Neural progenitor cell (in vitro differentiated cells): ENCODE measurements at regions not wholly inside any gene's neighbourhood (a gene's known extent, or its start where the extent isn't known, plus 50 kb on each side); places are given as distances from the start of the nearest gene placed in this dataset.

Experiments
- DNase-seq: peaks from one replicate; pipeline ENCODE4 v3.0.0-alpha.2; 2016; ENCODE audit warnings: low spot score
- H2AFZ ChIP-seq: fragments of 200-600 bp; sonication (generic); replicated peaks from 2 replicates; pipeline ENCODE4 v1.6.1; 2016; ENCODE audit warnings: antibody characterized with exemption
- H3F3A ChIP-seq: fragments of 200-600 bp; sonication (generic); 2 replicates; pipeline ENCODE4 v1.6.1; 2016; ENCODE audit warnings: antibody characterized with exemption, low read depth
- H3K27ac ChIP-seq: fragments of 200-600 bp; sonication (generic); 2 replicates; pipeline ENCODE4 v1.5.1; 2016; ENCODE audit warnings: mild to moderate bottlenecking
- H3K27me3 ChIP-seq: fragments of 200-600 bp; sonication (generic); 2 replicates; pipeline ENCODE4 v1.6.1; 2016; ENCODE audit warnings: mild to moderate bottlenecking, moderate library complexity
- H3K36me3 ChIP-seq: fragments of 200-600 bp; sonication (generic); 2 replicates; pipeline ENCODE4 v1.5.1; 2016
- H3K4me1 ChIP-seq: fragments of 200-600 bp; sonication (generic); 2 replicates; pipeline ENCODE4 v1.6.1; 2016; ENCODE audit warnings: mixed run types
- H3K4me2 ChIP-seq: fragments of 200-600 bp; sonication (generic); 2 replicates; pipeline ENCODE4 v1.6.1; 2016
- H3K4me3 ChIP-seq: fragments of 200-600 bp; sonication (generic); 2 replicates; pipeline ENCODE4 v1.5.1; 2016
- H3K79me2 ChIP-seq: fragments of 200-600 bp; sonication (generic); 2 replicates; pipeline ENCODE4 v1.6.1; 2016; ENCODE audit warnings: low read depth
- H3K9ac ChIP-seq: fragments of 200-600 bp; sonication (generic); 2 replicates; pipeline ENCODE4 v1.6.1; 2016
- H3K9me3 ChIP-seq: fragments of 200-600 bp; sonication (generic); 2 replicates; pipeline ENCODE4 v1.5.1; 2016; ENCODE audit warnings: low read depth
- H4K20me1 ChIP-seq: fragments of 200-600 bp; sonication (generic); 2 replicates; pipeline ENCODE4 v1.6.1; 2016; ENCODE audit warnings: low read depth
- H3K27ac Mint-ChIP-seq: 3 replicates; pipeline ENCODE4 v1.8.0; 2021; ENCODE audit warnings: mixed read lengths
- H3K27me3 Mint-ChIP-seq: 2 replicates; pipeline ENCODE4 v1.8.0; 2022; ENCODE audit warnings: low read depth, mild to moderate bottlenecking, inconsistent platforms, moderate library complexity, mixed read lengths; ENCODE audit not compliant: insufficient read depth
- H3K36me3 Mint-ChIP-seq: 3 replicates; pipeline ENCODE4 v1.8.0; 2021; ENCODE audit warnings: mixed read lengths
- H3K4me1 Mint-ChIP-seq: 3 replicates; pipeline ENCODE4 v1.8.0; 2021; ENCODE audit warnings: mixed read lengths
- H3K4me3 Mint-ChIP-seq: 3 replicates; pipeline ENCODE4 v1.8.0; 2021; ENCODE audit warnings: mild to moderate bottlenecking, moderate library complexity, mixed read lengths
- H3K9me3 Mint-ChIP-seq: 3 replicates; pipeline ENCODE4 v1.8.0; 2020; ENCODE audit warnings: mixed read lengths
- EZH2 ChIP-seq: fragments of 200-600 bp; sonication (generic); IDR thresholded peaks from 2 replicates; pipeline ENCODE4 v1.6.1; 2017; ENCODE audit warnings: antibody characterized with exemption, mild to moderate bottlenecking, moderate library complexity
- EZH2phosphoT487 ChIP-seq: fragments of 200-600 bp; sonication (generic); IDR thresholded peaks from 2 replicates; pipeline ENCODE4 v1.6.1; 2017; ENCODE audit warnings: antibody characterized with exemption
- TF ChIP-seq, protein P1 (sequence below): fragments of 200-600 bp; sonication (generic); IDR thresholded peaks from 2 replicates; pipeline ENCODE4 v1.5.1; 2017; ENCODE audit warnings: antibody characterized with exemption, mild to moderate bottlenecking

DNA sequence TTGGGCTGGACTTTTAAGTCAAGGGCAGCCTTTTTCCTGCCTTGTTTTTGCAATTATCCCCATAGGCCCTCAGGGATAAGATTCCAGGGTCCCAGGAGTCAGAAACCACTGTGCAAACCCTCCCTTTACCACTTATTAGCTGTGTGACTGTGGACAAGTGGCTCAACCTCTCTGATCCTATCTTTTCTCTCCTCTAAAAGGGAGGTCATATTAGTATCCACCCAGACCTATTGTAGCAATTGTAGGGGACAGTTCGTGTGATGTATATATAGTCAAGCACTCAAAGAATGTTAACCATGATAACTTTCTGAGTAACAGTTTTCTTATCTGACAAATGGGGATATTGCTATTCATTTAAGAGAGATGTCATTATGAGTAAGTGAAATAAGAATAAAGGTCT lies 68.2 kb downstream of the IRX5 start:
- no peaks in the 10 kb centered on the region for H3K9me3 ChIP-seq
- no peak overlapping the region for H2AFZ ChIP-seq
- no peaks in the 10 kb centered on the region for H3K36me3 ChIP-seq
- Mint-ChIP-seq H3K4me3 (no peak overlapping the region), H3K27ac (no peak overlapping the region), H3K9me3 (no peaks in the 10 kb centered on the region), H3K27me3 (peaks cover 9% of the 10 kb centered on the region), H3K36me3 (no peaks in the 10 kb centered on the region), H3K4me1 (no peaks in the 10 kb centered on the region)
- no peaks in the 10 kb centered on the region for H3K79me2 ChIP-seq
- no peak for DNase-seq
- H3F3A ChIP-seq, result no peaks in the 10 kb centered on the region
- no peaks in the 10 kb centered on the region for H3K27me3 ChIP-seq
- H3K27ac ChIP-seq, result no peak overlapping the region
- H3K4me1 ChIP-seq, result no peaks in the 10 kb centered on the region
- H4K20me1 ChIP-seq, result no peaks in the 10 kb centered on the region
- H3K4me2 ChIP-seq, result no peak overlapping the region
- TF ChIP-seq, protein P1, sequence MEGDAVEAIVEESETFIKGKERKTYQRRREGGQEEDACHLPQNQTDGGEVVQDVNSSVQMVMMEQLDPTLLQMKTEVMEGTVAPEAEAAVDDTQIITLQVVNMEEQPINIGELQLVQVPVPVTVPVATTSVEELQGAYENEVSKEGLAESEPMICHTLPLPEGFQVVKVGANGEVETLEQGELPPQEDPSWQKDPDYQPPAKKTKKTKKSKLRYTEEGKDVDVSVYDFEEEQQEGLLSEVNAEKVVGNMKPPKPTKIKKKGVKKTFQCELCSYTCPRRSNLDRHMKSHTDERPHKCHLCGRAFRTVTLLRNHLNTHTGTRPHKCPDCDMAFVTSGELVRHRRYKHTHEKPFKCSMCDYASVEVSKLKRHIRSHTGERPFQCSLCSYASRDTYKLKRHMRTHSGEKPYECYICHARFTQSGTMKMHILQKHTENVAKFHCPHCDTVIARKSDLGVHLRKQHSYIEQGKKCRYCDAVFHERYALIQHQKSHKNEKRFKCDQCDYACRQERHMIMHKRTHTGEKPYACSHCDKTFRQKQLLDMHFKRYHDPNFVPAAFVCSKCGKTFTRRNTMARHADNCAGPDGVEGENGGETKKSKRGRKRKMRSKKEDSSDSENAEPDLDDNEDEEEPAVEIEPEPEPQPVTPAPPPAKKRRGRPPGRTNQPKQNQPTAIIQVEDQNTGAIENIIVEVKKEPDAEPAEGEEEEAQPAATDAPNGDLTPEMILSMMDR, result no peak
- TF ChIP-seq EZH2 (no peak), EZH2phosphoT487 (no peak)
- H3K9ac ChIP-seq, result no peak overlapping the region
- no peak overlapping the region for H3K4me3 ChIP-seq

GRCh38 chr16:54999481-54999880 lies 68.8 kb downstream of the IRX5 start:
- H3K9me3 ChIP-seq, result no peaks in the 10 kb centered on the region
- no peak for DNase-seq
- TF ChIP-seq, protein P1, result no peak
- no peak for TF ChIP-seq EZH2phosphoT487
- TF ChIP-seq EZH2, result no peak
- no peaks in the 10 kb centered on the region for H3K27me3 ChIP-seq
- no peaks in the 10 kb centered on the region for H4K20me1 ChIP-seq
- no peaks in the 10 kb centered on the region for H3K4me1 ChIP-seq
- no peak overlapping the region for H2AFZ ChIP-seq
- Mint-ChIP-seq H3K4me1 (no peaks in the 10 kb centered on the region), H3K9me3 (no peaks in the 10 kb centered on the region), H3K27me3 (peaks cover 9% of the 10 kb centered on the region), H3K27ac (no peak overlapping the region), H3K4me3 (no peak overlapping the region), H3K36me3 (no peaks in the 10 kb centered on the region)
- H3K27ac ChIP-seq, result no peak overlapping the region
- H3K36me3 ChIP-seq, result no peaks in the 10 kb centered on the region
- no peak overlapping the region for H3K4me3 ChIP-seq
- H3F3A ChIP-seq, result no peaks in the 10 kb centered on the region
- no peak overlapping the region for H3K4me2 ChIP-seq
- H3K79me2 ChIP-seq, result no peaks in the 10 kb centered on the region
- H3K9ac ChIP-seq, result no peak overlapping the region

DNA sequence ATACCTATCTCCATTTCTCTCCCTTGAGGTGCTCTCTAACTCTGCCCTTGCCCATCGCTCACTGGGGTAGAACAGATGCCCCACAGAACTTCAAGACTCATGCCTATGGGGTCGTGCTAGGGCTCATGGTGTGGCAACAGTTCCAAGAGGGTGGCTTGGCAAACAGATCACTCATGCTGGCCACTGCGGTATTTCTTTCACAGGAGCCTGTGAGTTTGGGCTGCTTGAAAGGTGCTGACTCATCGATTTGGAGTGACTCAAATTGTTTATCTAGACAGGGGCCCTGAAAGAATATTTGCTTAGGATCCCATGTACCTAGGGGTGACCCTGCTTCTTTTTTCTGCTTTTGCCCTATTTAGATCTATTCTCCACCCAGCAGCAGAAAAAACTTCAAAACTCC lies 69.9 kb downstream of the IRX5 start:
- TF ChIP-seq EZH2 (no peak), EZH2phosphoT487 (no peak)
- TF ChIP-seq, protein P1, result no peak
- no peaks in the 10 kb centered on the region for H4K20me1 ChIP-seq
- H3K36me3 Mint-ChIP-seq, result no peaks in the 10 kb centered on the region
- H3K27me3 Mint-ChIP-seq, result peaks cover 9% of the 10 kb centered on the region
- H3K9ac ChIP-seq, result no peak overlapping the region
- H3F3A ChIP-seq, result no peaks in the 10 kb centered on the region
- H3K4me1 ChIP-seq, result no peaks in the 10 kb centered on the region
- no peaks in the 10 kb centered on the region for H3K79me2 ChIP-seq
- no peaks in the 10 kb centered on the region for H3K36me3 ChIP-seq
- H3K4me1 Mint-ChIP-seq, result no peaks in the 10 kb centered on the region
- no peaks in the 10 kb centered on the region for H3K9me3 ChIP-seq
- DNase-seq, result no peak
- H3K27ac ChIP-seq, result no peak overlapping the region
- no peak overlapping the region for H3K4me2 ChIP-seq
- no peak overlapping the region for H3K4me3 ChIP-seq
- no peaks in the 10 kb centered on the region for H3K27me3 ChIP-seq
- no peaks in the 10 kb centered on the region for H3K9me3 Mint-ChIP-seq
- no peak overlapping the region for H3K27ac Mint-ChIP-seq
- H3K4me3 Mint-ChIP-seq, result no peak overlapping the region
- no peak overlapping the region for H2AFZ ChIP-seq

GRCh38 chr16:55001931-55002330 lies 71.3 kb downstream of the IRX5 start:
- peaks cover 9% of the 10 kb centered on the region for H3K27me3 Mint-ChIP-seq
- H2AFZ ChIP-seq, result no peak overlapping the region
- no peaks in the 10 kb centered on the region for H3F3A ChIP-seq
- no peaks in the 10 kb centered on the region for H4K20me1 ChIP-seq
- H3K9me3 Mint-ChIP-seq, result no peaks in the 10 kb centered on the region
- H3K4me2 ChIP-seq, result no peak overlapping the region
- H3K9ac ChIP-seq, result no peak overlapping the region
- H3K27me3 ChIP-seq, result no peaks in the 10 kb centered on the region
- H3K4me3 Mint-ChIP-seq, result no peak overlapping the region
- H3K36me3 ChIP-seq, result no peaks in the 10 kb centered on the region
- H3K79me2 ChIP-seq, result no peaks in the 10 kb centered on the region
- DNase-seq, result no peak
- no peaks in the 10 kb centered on the region for H3K36me3 Mint-ChIP-seq
- H3K4me1 ChIP-seq, result no peaks in the 10 kb centered on the region
- no peak overlapping the region for H3K4me3 ChIP-seq
- H3K27ac ChIP-seq, result no peak overlapping the region
- H3K27ac Mint-ChIP-seq, result no peak overlapping the region
- no peaks in the 10 kb centered on the region for H3K4me1 Mint-ChIP-seq
- TF ChIP-seq, protein P1, result no peak
- TF ChIP-seq EZH2phosphoT487, result no peak
- TF ChIP-seq EZH2, result no peak
- no peaks in the 10 kb centered on the region for H3K9me3 ChIP-seq
